Endothelial cell of umbilical vein (primary cell): ENCODE measurements at regions not wholly inside any gene's neighbourhood (a gene's known extent, or its start where the extent isn't known, plus 50 kb on each side); places are given as distances from the start of the nearest gene placed in this dataset.

ENCODE experiments used
- CTCF ChIP-seq, 2 donors: IDR thresholded peaks; 1 replicate in 1 of 2; 2 replicates in 1 of 2; pipeline ENCODE4 v1.5.1; 2011; ENCODE audit warnings: low read length in 2 of 2, mild to moderate bottlenecking in 2 of 2, moderate library complexity in 2 of 2, control low read depth in 1 of 2, inconsistent platforms in 1 of 2, low read depth in 1 of 2; ENCODE audit not compliant: insufficient read depth in 1 of 2; ENCODE audit errors: extremely low read depth in 1 of 2
- POLR2A ChIP-seq: IDR thresholded peaks from 2 replicates; pipeline ENCODE4 v1.6.1; 2012; ENCODE audit warnings: low read depth, mild to moderate bottlenecking, control low read depth, low read length
- POLR2AphosphoS5 ChIP-seq: IDR thresholded peaks from 2 replicates; pipeline ENCODE4 v1.6.1; 2012; ENCODE audit warnings: low read depth, mild to moderate bottlenecking, control low read depth, low read length, moderate library complexity; ENCODE audit not compliant: insufficient read depth

DNA sequence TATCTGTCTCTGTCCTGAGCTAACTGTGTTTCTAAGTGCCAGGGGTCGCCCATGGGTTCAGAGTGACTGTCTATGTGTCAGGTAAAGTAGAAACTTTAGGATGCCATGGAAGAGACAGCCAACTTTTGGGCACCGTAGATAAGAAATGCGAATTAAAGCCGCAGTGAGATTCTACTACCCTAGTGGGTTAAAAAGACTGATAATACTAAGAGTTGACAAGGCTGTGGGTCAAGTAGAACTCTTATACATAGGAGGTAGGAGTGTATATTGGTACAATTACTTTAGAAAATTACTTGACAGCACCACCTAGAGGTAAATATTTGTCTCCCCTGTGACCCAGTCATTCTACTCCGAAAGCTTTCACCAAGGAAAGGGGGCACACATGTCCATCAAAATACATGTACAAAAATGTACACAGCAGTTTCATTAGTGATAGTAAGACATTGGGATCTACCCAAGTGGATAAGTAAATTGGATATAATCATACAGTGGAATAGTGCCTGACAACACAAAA is 371.3 kb downstream of the SLC4A3 start:
- no peak for TF ChIP-seq CTCF (IDR thresholded peaks at IDR 0.05; ENCODE audit: extremely low read depth in 1 of 2, insufficient read depth in 1 of 2, low read depth in 1 of 2, low read length in 2 of 2)
- no peak for TF ChIP-seq POLR2AphosphoS5
- no peak for TF ChIP-seq POLR2A
